Central memory CD8-positive, alpha-beta T cell (primary cell): ENCODE measurements at regions not wholly inside any gene's neighbourhood (a gene's known extent, or its start where the extent isn't known, plus 50 kb on each side); places are given as distances from the start of the nearest gene placed in this dataset.
"Not testable (repeated sequence)": the region's sequence is repeated elsewhere in the genome, so short reads cannot be mapped to it uniquely, and the experiment has no call there.

Experiments used
- ATAC-seq: fragments of 150-1000 bp; cut with Tn5 transposase; replicated peaks from 2 replicates; pipeline ENCODE4 v1.10.0; 2022; ENCODE audit warnings: mild to moderate bottlenecking, moderate FRiP score, moderate number of reproducible peaks; ENCODE audit not compliant: poor library complexity, severe bottlenecking; ENCODE audit errors: extremely low read depth
- DNase-seq, 2 donors: peaks; one replicate each; pipeline ENCODE4 v3.0.0; 2021; ENCODE audit warnings: low spot score in 2 of 2
- H3K27ac Mint-ChIP-seq: one replicate; pipeline ENCODE4 v1.8.0; 2022; ENCODE audit warnings: low read depth, mild to moderate bottlenecking, moderate library complexity, mixed read lengths
- H3K27me3 Mint-ChIP-seq: one replicate; pipeline ENCODE4 v1.8.0; 2022; ENCODE audit warnings: mixed read lengths
- H3K36me3 Mint-ChIP-seq: one replicate; pipeline ENCODE4 v1.8.0; 2022; ENCODE audit warnings: mild to moderate bottlenecking, moderate library complexity, mixed read lengths; ENCODE audit not compliant: insufficient read depth
- H3K4me1 Mint-ChIP-seq: one replicate; pipeline ENCODE4 v1.8.0; 2022; ENCODE audit warnings: mixed read lengths
- H3K4me3 Mint-ChIP-seq: one replicate; pipeline ENCODE4 v1.8.0; 2022; ENCODE audit warnings: mild to moderate bottlenecking, moderate library complexity, mixed read lengths
- H3K9me3 Mint-ChIP-seq: one replicate; pipeline ENCODE4 v1.8.0; 2022; ENCODE audit warnings: mixed read lengths

GRCh38 chr7:81256991-81257390 lies 338.1 kb upstream of the SEMA3C start:
- DNase-seq: no peak
- H3K4me3 Mint-ChIP-seq: no peak overlapping the region
- H3K27me3 Mint-ChIP-seq: no peaks in the 10 kb centered on the region
- no peaks in the 10 kb centered on the region for H3K36me3 Mint-ChIP-seq
- H3K4me1 Mint-ChIP-seq: no peaks in the 10 kb centered on the region
- H3K9me3 Mint-ChIP-seq: peaks cover 27% of the 10 kb centered on the region
- no peak overlapping the region for H3K27ac Mint-ChIP-seq
- ATAC-seq: no peak

- Mint-ChIP-seq H3K4me3 (no peak overlapping the region), H3K9me3 (peaks cover 15% of the 10 kb centered on the region), H3K27ac (no peak overlapping the region), H3K4me1 (no peaks in the 10 kb centered on the region), H3K36me3 (no peaks in the 10 kb centered on the region), H3K27me3 (no peaks in the 10 kb centered on the region)
- ATAC-seq (no peak), DNase-seq (no peak)
Observed at GRCh38 chr7:81248420-81248819, 329.6 kb upstream of the SEMA3C start.

GRCh38 chr7:81247364-81247763 lies 328.5 kb upstream of the SEMA3C start:
- H3K27ac Mint-ChIP-seq, H3K36me3 Mint-ChIP-seq, H3K4me1 Mint-ChIP-seq, DNase-seq, ATAC-seq, H3K27me3 Mint-ChIP-seq, H3K4me3 Mint-ChIP-seq: not testable (repeated sequence)
- H3K9me3 Mint-ChIP-seq: peaks cover 15% of the 10 kb centered on the region

- Mint-ChIP-seq H3K9me3 (peaks cover 21% of the 10 kb centered on the region), H3K27ac (no peak overlapping the region), H3K4me1 (no peaks in the 10 kb centered on the region), H3K36me3 (no peaks in the 10 kb centered on the region), H3K27me3 (no peaks in the 10 kb centered on the region), H3K4me3 (no peak overlapping the region)
- no peak for DNase-seq
- no peak for ATAC-seq
Observed at GRCh38 chr7:81245353-81245752, 326.5 kb upstream of the SEMA3C start.

- Mint-ChIP-seq H3K9me3 (peaks cover 21% of the 10 kb centered on the region), H3K36me3 (no peaks in the 10 kb centered on the region)
- no peak for DNase-seq
Observed at GRCh38 chr7:81244224-81244623, 325.4 kb upstream of the SEMA3C start.

GRCh38 chr7:81236560-81236959 lies 317.7 kb upstream of the SEMA3C start:
- Mint-ChIP-seq H3K9me3 (peaks cover 23% of the 10 kb centered on the region), H3K36me3 (no peaks in the 10 kb centered on the region), H3K27me3 (no peaks in the 10 kb centered on the region), H3K27ac (no peak overlapping the region), H3K4me3 (no peak overlapping the region), H3K4me1 (no peaks in the 10 kb centered on the region)
- DNase-seq (no peak), ATAC-seq (no peak)

More at GRCh38 chr7:81244224-81244623, 325.4 kb upstream of the SEMA3C start:
- Mint-ChIP-seq H3K4me3 (no peak overlapping the region), H3K27ac (no peak overlapping the region), H3K27me3 (no peaks in the 10 kb centered on the region), H3K4me1 (no peaks in the 10 kb centered on the region)
- ATAC-seq: no peak

GRCh38 chr7:81235997-81236396 lies 317.1 kb upstream of the SEMA3C start:
- no peak overlapping the region for H3K4me3 Mint-ChIP-seq
- H3K27ac Mint-ChIP-seq: no peak overlapping the region
- peaks cover 22% of the 10 kb centered on the region for H3K9me3 Mint-ChIP-seq
- ATAC-seq (no peak), DNase-seq (no peak)
- H3K4me1 Mint-ChIP-seq: no peaks in the 10 kb centered on the region
- no peaks in the 10 kb centered on the region for H3K27me3 Mint-ChIP-seq
- peaks cover 2% of the 10 kb centered on the region for H3K36me3 Mint-ChIP-seq

GRCh38 chr7:81234896-81235295 lies 316.0 kb upstream of the SEMA3C start:
- DNase-seq (no peak), ATAC-seq (no peak)

GRCh38 chr7:81233208-81233940 lies 314.5 kb upstream of the SEMA3C start:
- Mint-ChIP-seq H3K4me1 (no peaks in the 10 kb centered on the region), H3K36me3 (peaks cover 2% of the 10 kb centered on the region), H3K27ac (no peak overlapping the region), H3K27me3 (no peaks in the 10 kb centered on the region), H3K9me3 (peaks cover 31% of the 10 kb centered on the region), H3K4me3 (no peak overlapping the region)
- ATAC-seq: no peak
- DNase-seq: no peak

More at GRCh38 chr7:81234896-81235295, 316.0 kb upstream of the SEMA3C start:
- H3K9me3 Mint-ChIP-seq: peaks cover 28% of the 10 kb centered on the region
- H3K36me3 Mint-ChIP-seq: peaks cover 2% of the 10 kb centered on the region
- H3K4me3 Mint-ChIP-seq: no peak overlapping the region
- no peaks in the 10 kb centered on the region for H3K27me3 Mint-ChIP-seq
- no peaks in the 10 kb centered on the region for H3K4me1 Mint-ChIP-seq
- H3K27ac Mint-ChIP-seq: no peak overlapping the region

- no peak overlapping the region for H3K27ac Mint-ChIP-seq
- no peak for DNase-seq
- H3K36me3 Mint-ChIP-seq: peaks cover 2% of the 10 kb centered on the region
- H3K9me3 Mint-ChIP-seq: peaks cover 22% of the 10 kb centered on the region
- no peaks in the 10 kb centered on the region for H3K27me3 Mint-ChIP-seq
- H3K4me1 Mint-ChIP-seq: no peaks in the 10 kb centered on the region
- no peak overlapping the region for H3K4me3 Mint-ChIP-seq
- ATAC-seq: no peak
Observed at GRCh38 chr7:81232084-81232799, 313.4 kb upstream of the SEMA3C start.

- Mint-ChIP-seq H3K36me3 (peaks cover 2% of the 10 kb centered on the region), H3K4me3 (no peak overlapping the region), H3K27me3 (no peaks in the 10 kb centered on the region), H3K4me1 (no peaks in the 10 kb centered on the region), H3K9me3 (peaks cover 22% of the 10 kb centered on the region), H3K27ac (no peak overlapping the region)
- ATAC-seq (no peak), DNase-seq (no peak)
Observed at GRCh38 chr7:81231301-81231838, 312.5 kb upstream of the SEMA3C start.

GRCh38 chr7:81226234-81226633 lies 307.4 kb upstream of the SEMA3C start:
- Mint-ChIP-seq H3K27ac (no peak overlapping the region), H3K4me1 (no peaks in the 10 kb centered on the region), H3K4me3 (no peak overlapping the region), H3K36me3 (no peaks in the 10 kb centered on the region), H3K9me3 (peaks cover 26% of the 10 kb centered on the region), H3K27me3 (no peaks in the 10 kb centered on the region)
- ATAC-seq (no peak), DNase-seq (no peak)

GRCh38 chr7:81222692-81223091 lies 303.8 kb upstream of the SEMA3C start:
- H3K9me3 Mint-ChIP-seq: peaks cover 13% of the 10 kb centered on the region
- not testable (repeated sequence) for H3K36me3 Mint-ChIP-seq, H3K4me3 Mint-ChIP-seq, H3K4me1 Mint-ChIP-seq, H3K27me3 Mint-ChIP-seq, ATAC-seq, DNase-seq, H3K27ac Mint-ChIP-seq
